A549 (cell line): ENCODE measurements at regions not wholly inside any gene's neighbourhood (a gene's known extent, or its start where the extent isn't known, plus 50 kb on each side); places are given as distances from the start of the nearest gene placed in this dataset.
"Not testable (repeated sequence)": the region's sequence is repeated elsewhere in the genome, so short reads cannot be mapped to it uniquely, and the experiment has no call there.

Experiments
- ATAC-seq, 2 experiments: fragments of 200-7000 bp in 1 of 2; fragments of >200 bp in 1 of 2; cut with Nextera tagmentation in 1 of 2; cut with Tn5 transposase in 1 of 2; 3 replicates each; pipeline versions ENCODE4 v1.8.0 to v1.9.1; 2018 to 2020; ENCODE audit warnings: mild to moderate bottlenecking in 1 of 2, moderate library complexity in 1 of 2
- CTCF ChIA-PET: fragments of 300-600 bp; sonication (Branson Sonifier 250); formaldehyde crosslinking; extraction: SDS; loops from one replicate; lab custom pipeline; 2021; ENCODE audit warnings: antibody characterized with exemption, inconsistent platforms; lab: Yijun Ruan, JAX
- POLR2A ChIA-PET: fragments of 350-600 bp; formaldehyde crosslinking; extraction: SDS; loops from one replicate; lab custom pipeline; 2021; ENCODE audit warnings: antibody characterized with exemption, inconsistent platforms; lab: Yijun Ruan, JAX
- DNase-seq, 2 experiments: peaks; one replicate each; pipeline versions ENCODE4 v3.0.0 to v3.0.0-alpha.2; 2011 to 2016; ENCODE audit warnings: low read depth in 1 of 2, low spot score in 1 of 2
- FAIRE-seq: peaks from 2 replicates; lab custom pipeline; 2011; peaks lifted over from hg19 to GRCh38; lab: Jason Lieb, UNC
- H3K27ac ChIP-seq, 2 experiments: fragments of >200 bp; sonication (Bioruptor Twin); formaldehyde crosslinking; 3 replicates each; pipeline ENCODE4 v1.5.1; 2016 to 2017
- H3K4me1 ChIP-seq: fragments of >200 bp; sonication (Bioruptor Twin); formaldehyde crosslinking; 3 replicates; pipeline ENCODE4 v1.6.1; 2016
- H3K4me2 ChIP-seq: fragments of >200 bp; sonication (Bioruptor Twin); formaldehyde crosslinking; 3 replicates; pipeline ENCODE4 v1.6.1; 2016
- H3K4me3 ChIP-seq: fragments of >200 bp; sonication (Bioruptor Twin); formaldehyde crosslinking; 3 replicates; pipeline ENCODE4 v1.5.1; 2016
- H3K9me3 ChIP-seq: fragments of >200 bp; sonication (Bioruptor Twin); formaldehyde crosslinking; 3 replicates; pipeline ENCODE4 v1.6.1; 2016
- BHLHE40 ChIP-seq: IDR thresholded peaks from 2 replicates; pipeline ENCODE4 v1.6.1; 2012; ENCODE audit warnings: low read depth, low read length, inconsistent platforms
- CBX8 ChIP-seq: fragments of 200-600 bp; sonication (generic); IDR thresholded peaks from 2 replicates; pipeline ENCODE4 v1.6.1; 2016
- CEBPB ChIP-seq, 2 experiments: fragments of >200 bp in 1 of 2; sonication (Bioruptor Twin) in 1 of 2; formaldehyde crosslinking in 1 of 2; IDR thresholded peaks; 2 replicates each; pipeline ENCODE4 v1.6.1; 2012 to 2016
- CHD4 ChIP-seq: fragments of 200-600 bp; sonication (generic); IDR thresholded peaks from 2 replicates; pipeline ENCODE4 v1.6.1; 2016; ENCODE audit warnings: antibody characterized with exemption, mild to moderate bottlenecking, borderline replicate concordance
- ESRRA ChIP-seq: fragments of 150-350 bp; IDR thresholded peaks from 2 replicates; pipeline ENCODE4 v1.6.1; 2014; ENCODE audit warnings: mild to moderate bottlenecking, low read length, borderline replicate concordance
- FOSB ChIP-seq: fragments of 250-450 bp; sonication (Bioruptor Pico); IDR thresholded peaks from 2 replicates; pipeline ENCODE4 v1.5.0; 2020; ENCODE audit warnings: mild to moderate bottlenecking, moderate library complexity
- FOXS1 ChIP-seq: fragments of 250-450 bp; sonication (Bioruptor Pico); IDR thresholded peaks from 2 replicates; pipeline ENCODE4 v1.5.0; 2020; ENCODE audit warnings: mild to moderate bottlenecking, moderate library complexity
- HOXA7 ChIP-seq: fragments of 250-450 bp; sonication (Bioruptor Pico); IDR thresholded peaks from 2 replicates; pipeline ENCODE4 v1.5.0; 2020; ENCODE audit warnings: mild to moderate bottlenecking, moderate library complexity
- KDM1A ChIP-seq: fragments of 200-600 bp; sonication (generic); IDR thresholded peaks from 2 replicates; pipeline ENCODE4 v1.6.1; 2016; ENCODE audit warnings: low read depth, mild to moderate bottlenecking
- KDM5A ChIP-seq: fragments of 200-600 bp; sonication (generic); IDR thresholded peaks from 2 replicates; pipeline ENCODE4 v1.6.1; 2016; ENCODE audit warnings: antibody characterized with exemption, mild to moderate bottlenecking
- MAFK ChIP-seq: fragments of 450-650 bp; IDR thresholded peaks from 2 replicates; pipeline ENCODE4 v1.6.1; 2014; ENCODE audit not compliant: partially characterized antibody
- PHF8 ChIP-seq: fragments of 200-600 bp; sonication (generic); IDR thresholded peaks from 2 replicates; pipeline ENCODE4 v1.6.1; 2016; ENCODE audit warnings: low read depth, mild to moderate bottlenecking, antibody characterized with exemption, moderate library complexity, borderline replicate concordance
- POLR2A ChIP-seq: IDR thresholded peaks from 2 replicates; pipeline ENCODE4 v1.6.1; 2012; ENCODE audit warnings: mild to moderate bottlenecking, low read length
- RCOR1 ChIP-seq: fragments of 150-350 bp; IDR thresholded peaks from 2 replicates; pipeline ENCODE4 v1.6.1; 2014; ENCODE audit warnings: antibody characterized with exemption, low read length, low read depth
- RFX5 ChIP-seq: fragments of 450-650 bp; IDR thresholded peaks from 2 replicates; pipeline ENCODE4 v1.7.1; 2014; ENCODE audit warnings: antibody characterized with exemption, mild to moderate bottlenecking, moderate library complexity
- RNF2 ChIP-seq: fragments of 200-600 bp; sonication (generic); IDR thresholded peaks from 2 replicates; pipeline ENCODE4 v1.6.1; 2016; ENCODE audit warnings: low read depth, mild to moderate bottlenecking, antibody characterized with exemption, moderate library complexity, borderline replicate concordance
- SREBF2 ChIP-seq: fragments of 450-650 bp; IDR thresholded peaks from 2 replicates; pipeline ENCODE4 v1.6.1; 2014; ENCODE audit warnings: mild to moderate bottlenecking, moderate library complexity
- ZSCAN20 ChIP-seq: fragments of 250-450 bp; sonication (Bioruptor Pico); IDR thresholded peaks from 2 replicates; pipeline ENCODE4 v1.8.0; 2022; ENCODE audit warnings: mild to moderate bottlenecking, moderate library complexity
- WGBS: methylation state at CpG from one replicate; pipeline ENCODE4 v1.1.6; 2017; ENCODE audit errors: missing lambda C conversion rate; 5-methylcytosine and 5-hydroxymethylcytosine counted together
- TF ChIP-seq, protein P1 (sequence below): fragments of 450-650 bp; IDR thresholded peaks from 2 replicates; pipeline ENCODE4 v1.6.1; 2014; ENCODE audit warnings: antibody characterized with exemption
- TF ChIP-seq, protein P2 (sequence below): IDR thresholded peaks from 2 replicates; pipeline ENCODE4 v1.6.1; 2012

GRCh38 chr6:101089640-101090039 lies 208.5 kb upstream of the ASCC3 start:
- Histone ChIP-seq H3K4me3 (no peak overlapping the region), H3K4me1 (peaks cover 5% of the 10 kb centered on the region; the same call in 2 of the 3 replicates), H3K9me3 (0 out of 3 replicates have a peak, but pooled peaks cover 4% of the 10 kb centered on the region), H3K4me2 (no peak overlapping the region), H3K27ac (no peak overlapping the region)
- TF ChIP-seq PHF8 = no peak
- TF ChIP-seq, protein P1, sequence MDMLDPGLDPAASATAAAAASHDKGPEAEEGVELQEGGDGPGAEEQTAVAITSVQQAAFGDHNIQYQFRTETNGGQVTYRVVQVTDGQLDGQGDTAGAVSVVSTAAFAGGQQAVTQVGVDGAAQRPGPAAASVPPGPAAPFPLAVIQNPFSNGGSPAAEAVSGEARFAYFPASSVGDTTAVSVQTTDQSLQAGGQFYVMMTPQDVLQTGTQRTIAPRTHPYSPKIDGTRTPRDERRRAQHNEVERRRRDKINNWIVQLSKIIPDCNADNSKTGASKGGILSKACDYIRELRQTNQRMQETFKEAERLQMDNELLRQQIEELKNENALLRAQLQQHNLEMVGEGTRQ = no peak
- no peak for TF ChIP-seq KDM1A
- ChIA-PET CTCF (no interaction called here), POLR2A (no interaction called here)
- FAIRE-seq (no peak), ATAC-seq (no peak), DNase-seq (no peak)
- WGBS = 6% methylated on average over 1 of the region's 1 CpG

GRCh38 chr6:101090281-101090680 lies 209.2 kb upstream of the ASCC3 start:
- DNase-seq = no peak
- 0 out of 3 replicates have a peak, but pooled peaks cover 4% of the 10 kb centered on the region for H3K9me3 ChIP-seq
- TF ChIP-seq CBX8 (no peak), BHLHE40 (no peak), CHD4 (no peak), POLR2A (no peak), HOXA7 (CRISPR knock-in tag) (no peak), FOSB (CRISPR knock-in tag) (no peak), RCOR1 (no peak), MAFK (no peak), FOXS1 (CRISPR knock-in tag) (no peak), ZSCAN20 (CRISPR knock-in tag) (no peak), KDM5A (no peak), PHF8 (no peak), ESRRA (no peak), RFX5 (no peak), RNF2 (no peak)
- TF ChIP-seq, protein P2, sequence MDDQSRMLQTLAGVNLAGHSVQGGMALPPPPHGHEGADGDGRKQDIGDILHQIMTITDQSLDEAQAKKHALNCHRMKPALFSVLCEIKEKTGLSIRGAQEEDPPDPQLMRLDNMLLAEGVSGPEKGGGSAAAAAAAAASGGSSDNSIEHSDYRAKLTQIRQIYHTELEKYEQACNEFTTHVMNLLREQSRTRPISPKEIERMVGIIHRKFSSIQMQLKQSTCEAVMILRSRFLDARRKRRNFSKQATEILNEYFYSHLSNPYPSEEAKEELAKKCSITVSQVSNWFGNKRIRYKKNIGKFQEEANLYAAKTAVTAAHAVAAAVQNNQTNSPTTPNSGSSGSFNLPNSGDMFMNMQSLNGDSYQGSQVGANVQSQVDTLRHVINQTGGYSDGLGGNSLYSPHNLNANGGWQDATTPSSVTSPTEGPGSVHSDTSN = no peak
- TF ChIP-seq, all 56 proteins: peak for 0
- Histone ChIP-seq H3K4me3 (no peak overlapping the region), H3K4me1 (peaks cover under 1% of the 10 kb centered on the region; the same call in 1 of the 3 replicates), H3K4me2 (no peak overlapping the region), H3K27ac (no peak overlapping the region)
- POLR2A ChIA-PET = no interaction called here
- ATAC-seq (no peak), FAIRE-seq (no peak)
- CTCF ChIA-PET = no interaction called here

DNA sequence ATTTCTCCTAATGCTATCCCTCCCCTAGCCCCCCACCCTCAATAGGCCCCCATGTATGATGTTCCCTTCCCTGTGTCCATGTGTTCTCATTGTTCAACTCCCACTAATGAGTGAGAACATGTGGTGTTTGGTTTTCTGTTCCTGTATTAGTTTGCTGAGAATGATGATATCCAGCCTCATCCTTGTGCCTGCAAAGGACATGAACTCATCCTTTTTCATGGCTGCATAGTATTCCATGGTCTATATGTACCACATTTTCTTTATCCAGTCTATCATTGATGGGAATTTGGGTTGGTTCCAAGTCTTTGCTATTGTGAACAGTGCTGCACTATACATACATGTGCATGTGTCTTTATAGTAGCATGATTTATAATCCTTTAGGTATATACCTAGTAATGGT lies 217.5 kb upstream of the ASCC3 start:
- ATAC-seq, DNase-seq, H3K9me3 ChIP-seq, FAIRE-seq, H3K27ac ChIP-seq, CTCF ChIA-PET, H3K4me3 ChIP-seq, H3K4me1 ChIP-seq, H3K4me2 ChIP-seq, POLR2A ChIA-PET: not testable (repeated sequence)

DNA sequence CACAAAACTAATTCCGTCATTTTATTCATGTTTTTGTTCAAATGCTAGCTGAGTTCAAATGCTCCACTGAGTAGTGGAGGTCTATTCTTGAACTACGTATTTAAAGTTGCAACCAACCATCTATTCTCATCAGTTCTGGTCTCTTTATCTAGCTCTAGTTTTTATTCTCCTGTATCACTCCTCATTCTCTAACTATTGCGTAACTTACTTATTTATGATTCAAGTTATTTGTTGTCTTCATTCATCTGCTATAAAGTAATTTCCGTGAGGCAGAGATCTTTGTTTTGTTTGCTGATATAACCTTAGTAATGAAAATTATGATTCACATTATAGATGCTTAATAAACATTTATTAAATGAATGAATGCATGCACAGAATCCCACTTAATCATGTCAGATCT lies 221.6 kb upstream of the ASCC3 start:
- ATAC-seq (no peak), DNase-seq (no peak)
- 60% methylated on average over 4 of the region's 4 CpGs for WGBS
- CTCF ChIA-PET = no interaction called here
- TF ChIP-seq SREBF2 = no peak
- TF ChIP-seq CEBPB (IDR thresholded peaks at IDR 0.05) = peak; percentile 20 to 56; a peak in 2 of 4 replicates
- TF ChIP-seq, all 56 proteins: peak for 1
- Histone ChIP-seq H3K9me3 (no peaks in the 10 kb centered on the region), H3K4me2 (no peak overlapping the region), H3K27ac (no peak overlapping the region), H3K4me1 (no peaks in the 10 kb centered on the region), H3K4me3 (no peak overlapping the region)
- FAIRE-seq = no peak
- POLR2A ChIA-PET = no interaction called here
